Keratinocyte (primary cell): ENCODE measurements at regions not wholly inside any gene's neighbourhood (a gene's known extent, or its start where the extent isn't known, plus 50 kb on each side); places are given as distances from the start of the nearest gene placed in this dataset.

Source experiments
- DNase-seq: peaks from one replicate; pipeline ENCODE4 v3.0.0-alpha.2; 2011; ENCODE audit warnings: low read depth, missing footprints, low spot score
- FAIRE-seq: peaks from 2 replicates; lab custom pipeline; 2011; peaks lifted over from hg19 to GRCh38; lab: Jason Lieb, UNC
- H2AFZ ChIP-seq: 2 replicates; pipeline ENCODE4 v1.6.0; 2012; ENCODE audit warnings: low read length, control low read depth, inconsistent platforms; ENCODE audit not compliant: control insufficient read depth
- H3K27ac ChIP-seq: 2 replicates; pipeline ENCODE4 v1.5.1; 2011; ENCODE audit warnings: low read length; ENCODE audit not compliant: control insufficient read depth, insufficient read depth
- H3K27me3 ChIP-seq: 3 replicates; pipeline ENCODE4 v1.6.0; 2011; ENCODE audit warnings: low read length; ENCODE audit not compliant: control insufficient read depth, insufficient read depth; ENCODE audit errors: extremely low read depth
- H3K36me3 ChIP-seq, 2 experiments: 2 replicates in 1 of 2; 3 replicates in 1 of 2; pipeline ENCODE4 v1.5.1; 2011; ENCODE audit warnings: low read length in 2 of 2, mild to moderate bottlenecking in 1 of 2; ENCODE audit not compliant: control insufficient read depth in 2 of 2, insufficient read depth in 2 of 2; ENCODE audit errors: extremely low read depth in 1 of 2
- H3K4me1 ChIP-seq: 3 replicates; pipeline ENCODE4 v1.5.1; 2011; ENCODE audit warnings: low read length; ENCODE audit not compliant: control insufficient read depth, insufficient read depth; ENCODE audit errors: extremely low read depth
- H3K4me2 ChIP-seq: 3 replicates; pipeline ENCODE4 v1.6.0; 2011; ENCODE audit warnings: low read depth, low read length; ENCODE audit not compliant: control insufficient read depth, insufficient read depth; ENCODE audit errors: extremely low read depth
- H3K4me3 ChIP-seq, 3 experiments: fragments of 200-600 bp in 1 of 3; sonication (generic) in 1 of 3; 2 replicates in 2 of 3; 3 replicates in 1 of 3; pipeline ENCODE4 v1.5.1; 2011 to 2016; ENCODE audit warnings: low read length in 3 of 3, mild to moderate bottlenecking in 3 of 3, control low read depth in 2 of 3, inconsistent platforms in 1 of 3, low read depth in 1 of 3, mixed read lengths in 1 of 3, mixed run types in 1 of 3, moderate library complexity in 1 of 3; ENCODE audit not compliant: control insufficient read depth in 2 of 3, insufficient read depth in 2 of 3; ENCODE audit errors: extremely low read depth in 1 of 3
- H3K79me2 ChIP-seq: 2 replicates; pipeline ENCODE4 v1.6.0; 2012; ENCODE audit warnings: low read length; ENCODE audit not compliant: control insufficient read depth, insufficient read depth
- H3K9ac ChIP-seq: 3 replicates; pipeline ENCODE4 v1.6.0; 2011; ENCODE audit warnings: low read length; ENCODE audit not compliant: control insufficient read depth, insufficient read depth; ENCODE audit errors: extremely low read depth
- H3K9me1 ChIP-seq: 3 replicates; pipeline ENCODE4 v1.6.0; 2011; ENCODE audit warnings: low read length; ENCODE audit not compliant: control insufficient read depth, insufficient read depth; ENCODE audit errors: extremely low read depth
- H3K9me3 ChIP-seq: 2 replicates; pipeline ENCODE4 v1.5.1; 2012; ENCODE audit warnings: low read depth, low read length; ENCODE audit not compliant: control insufficient read depth
- H4K20me1 ChIP-seq: 3 replicates; pipeline ENCODE4 v1.6.0; 2011; ENCODE audit warnings: low read length; ENCODE audit not compliant: control insufficient read depth, insufficient read depth; ENCODE audit errors: extremely low read depth
- EZH2 ChIP-seq: IDR thresholded peaks from one replicate; pipeline ENCODE4 v1.6.1; 2012; ENCODE audit warnings: inconsistent platforms, mild to moderate bottlenecking, low read length, moderate library complexity
- dilution Hi-C: fragments of 300-500 bp; cut with MboI; formaldehyde crosslinking; loops from one replicate; pipeline ENCODE4 v1.7.0; 2020; ENCODE audit warnings: low sequenced_read_pairs; ENCODE audit not compliant: extremely low pct_ligation_motif_present
- TF ChIP-seq, protein P1 (sequence below), 3 experiments: IDR thresholded peaks in 1 of 3; conservative IDR thresholded peaks in 1 of 3; optimal IDR thresholded peaks in 1 of 3; 2 replicates in 2 of 3; 3 replicates in 1 of 3; pipeline versions ENCODE3 to v1.5.1; 2011; ENCODE audit warnings: low read length in 3 of 3, mild to moderate bottlenecking in 3 of 3, moderate library complexity in 2 of 3, control low read depth in 1 of 3, inconsistent platforms in 1 of 3; ENCODE audit not compliant: insufficient read depth in 2 of 3; ENCODE audit errors: extremely low read depth in 1 of 3

DNA sequence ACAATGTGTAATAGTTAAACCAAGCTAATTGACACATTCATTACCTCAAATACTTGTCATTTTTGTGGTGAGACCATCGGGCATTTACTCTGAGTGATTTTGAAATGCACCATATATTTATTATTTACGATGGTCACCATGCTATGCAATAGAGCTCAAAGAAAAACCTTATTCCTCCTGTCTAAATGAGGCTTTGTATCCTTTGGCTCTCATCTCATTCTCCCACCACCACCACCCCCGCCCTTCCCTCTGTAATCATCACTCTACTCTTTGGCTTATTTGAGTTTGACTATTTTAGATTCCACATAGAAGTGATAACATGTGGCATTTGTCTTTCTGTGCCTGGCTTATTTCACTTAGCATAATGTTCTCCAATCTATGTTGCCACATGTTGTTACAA lies 124.9 kb downstream of the CYSLTR2 start:
- H4K20me1 ChIP-seq, result no peaks in the 10 kb centered on the region
- no peak overlapping the region for H3K9ac ChIP-seq
- no peak overlapping the region for H3K27ac ChIP-seq
- peaks cover 5% of the 10 kb centered on the region for H3K27me3 ChIP-seq
- H3K9me1 ChIP-seq, result no peaks in the 10 kb centered on the region
- H3K4me2 ChIP-seq, result no peak overlapping the region
- TF ChIP-seq, protein P1, sequence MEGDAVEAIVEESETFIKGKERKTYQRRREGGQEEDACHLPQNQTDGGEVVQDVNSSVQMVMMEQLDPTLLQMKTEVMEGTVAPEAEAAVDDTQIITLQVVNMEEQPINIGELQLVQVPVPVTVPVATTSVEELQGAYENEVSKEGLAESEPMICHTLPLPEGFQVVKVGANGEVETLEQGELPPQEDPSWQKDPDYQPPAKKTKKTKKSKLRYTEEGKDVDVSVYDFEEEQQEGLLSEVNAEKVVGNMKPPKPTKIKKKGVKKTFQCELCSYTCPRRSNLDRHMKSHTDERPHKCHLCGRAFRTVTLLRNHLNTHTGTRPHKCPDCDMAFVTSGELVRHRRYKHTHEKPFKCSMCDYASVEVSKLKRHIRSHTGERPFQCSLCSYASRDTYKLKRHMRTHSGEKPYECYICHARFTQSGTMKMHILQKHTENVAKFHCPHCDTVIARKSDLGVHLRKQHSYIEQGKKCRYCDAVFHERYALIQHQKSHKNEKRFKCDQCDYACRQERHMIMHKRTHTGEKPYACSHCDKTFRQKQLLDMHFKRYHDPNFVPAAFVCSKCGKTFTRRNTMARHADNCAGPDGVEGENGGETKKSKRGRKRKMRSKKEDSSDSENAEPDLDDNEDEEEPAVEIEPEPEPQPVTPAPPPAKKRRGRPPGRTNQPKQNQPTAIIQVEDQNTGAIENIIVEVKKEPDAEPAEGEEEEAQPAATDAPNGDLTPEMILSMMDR (optimal IDR thresholded peaks at IDR 0.05 in 1 of 3, IDR thresholded peaks at IDR 0.05 in 1 of 3, conservative IDR thresholded peaks at IDR 0.05 in 1 of 3; ENCODE audit: extremely low read depth in 1 of 3, insufficient read depth in 2 of 3, low read length in 3 of 3), result no peak
- TF ChIP-seq EZH2, result no peak
- no peaks in the 10 kb centered on the region for H3K4me1 ChIP-seq
- dilution Hi-C loops, result no loop called here
- no peak overlapping the region for H3K4me3 ChIP-seq
- no peak for DNase-seq
- no peak for FAIRE-seq
- no peaks in the 10 kb centered on the region for H3K9me3 ChIP-seq
- no peak overlapping the region for H2AFZ ChIP-seq
- no peaks in the 10 kb centered on the region for H3K36me3 ChIP-seq
- H3K79me2 ChIP-seq, result no peaks in the 10 kb centered on the region

DNA sequence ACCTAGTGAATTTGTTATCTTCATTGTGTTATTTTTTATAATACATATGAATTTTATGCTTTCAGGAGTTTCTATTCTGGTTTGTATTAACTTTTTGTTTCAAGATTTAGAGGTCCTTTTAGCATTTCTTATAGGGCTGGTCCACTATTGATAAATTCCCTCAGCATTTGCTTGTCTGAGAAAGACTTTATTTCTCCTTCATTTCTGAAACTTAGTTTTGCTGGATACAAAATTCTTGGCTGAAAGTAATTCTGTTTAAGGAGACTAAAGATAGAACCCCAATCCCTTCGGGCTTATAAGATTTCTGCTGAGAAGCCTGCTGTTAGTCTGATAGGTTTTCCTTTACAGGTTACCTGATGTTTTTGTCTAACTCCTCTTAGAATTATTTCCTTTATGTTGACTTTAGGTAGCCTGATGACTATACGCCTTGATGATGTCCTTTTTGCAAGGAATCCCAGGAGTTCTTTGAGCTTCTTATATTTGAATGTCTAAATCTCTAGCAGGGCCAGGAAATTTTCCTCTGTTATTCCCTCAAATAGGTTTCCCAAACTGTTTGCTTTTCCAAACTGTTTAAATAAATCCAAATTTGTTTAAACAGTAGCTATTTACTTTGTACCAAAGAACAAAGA lies 127.1 kb downstream of the CYSLTR2 start:
- dilution Hi-C loops, result no loop called here

More for the DNA sequence above, 127.1 kb downstream of the CYSLTR2 start:
- H3K4me3 ChIP-seq, result no peak overlapping the region
- H3K27me3 ChIP-seq, result no peaks in the 10 kb centered on the region
- FAIRE-seq, result no peak
- H2AFZ ChIP-seq, result no peak overlapping the region
- no peaks in the 10 kb centered on the region for H3K4me1 ChIP-seq
- no peaks in the 10 kb centered on the region for H4K20me1 ChIP-seq
- no peaks in the 10 kb centered on the region for H3K9me3 ChIP-seq
- H3K36me3 ChIP-seq, result no peaks in the 10 kb centered on the region
- no peak overlapping the region for H3K4me2 ChIP-seq
- TF ChIP-seq, protein P1 (optimal IDR thresholded peaks at IDR 0.05 in 1 of 3, IDR thresholded peaks at IDR 0.05 in 1 of 3, conservative IDR thresholded peaks at IDR 0.05 in 1 of 3; ENCODE audit: extremely low read depth in 1 of 3, insufficient read depth in 2 of 3, low read length in 3 of 3), result no peak
- no peak for TF ChIP-seq EZH2
- H3K79me2 ChIP-seq, result no peaks in the 10 kb centered on the region
- no peak overlapping the region for H3K9ac ChIP-seq
- H3K27ac ChIP-seq, result no peak overlapping the region
- DNase-seq, result no peak
- H3K9me1 ChIP-seq, result no peaks in the 10 kb centered on the region
